GM18508 (cell line): ENCODE measurements at regions not wholly inside any gene's neighbourhood (a gene's known extent, or its start where the extent isn't known, plus 50 kb on each side); places are given as distances from the start of the nearest gene placed in this dataset.

Experiments used
- ATAC-seq: cut with Tn5 transposase; IDR thresholded peaks from one replicate; pipeline ENCODE4 v1.9.1; 2021; ENCODE audit warnings: moderate number of reproducible peaks; ENCODE audit not compliant: insufficient read depth, unreplicated experiment

GRCh38 chr9:26597542-26598149 is 295.0 kb downstream of the CAAP1 start:
- ATAC-seq = no peak

- ATAC-seq = no peak
Measured at GRCh38 chr9:26579056-26579455, 313.5 kb downstream of the CAAP1 start.

GRCh38 chr9:26574898-26575440 is 317.6 kb downstream of the CAAP1 start:
- no peak for ATAC-seq

GRCh38 chr9:26574256-26574655 is 318.3 kb downstream of the CAAP1 start:
- no peak for ATAC-seq

- ATAC-seq = no peak
Measured at GRCh38 chr9:26567976-26568375, 324.6 kb downstream of the CAAP1 start.

- no peak for ATAC-seq
Measured at GRCh38 chr9:26566141-26566540, 326.5 kb downstream of the CAAP1 start.

GRCh38 chr9:26565118-26565517 is 327.5 kb downstream of the CAAP1 start:
- no peak for ATAC-seq

- ATAC-seq = no peak
Measured at GRCh38 chr9:26562338-26562737, 330.3 kb downstream of the CAAP1 start.

GRCh38 chr9:26561928-26562327 is 330.7 kb downstream of the CAAP1 start:
- no peak for ATAC-seq

GRCh38 chr9:26559506-26559905 is 333.1 kb downstream of the CAAP1 start:
- ATAC-seq = no peak

- no peak for ATAC-seq
Measured at GRCh38 chr9:26551971-26552370, 340.6 kb downstream of the CAAP1 start.

GRCh38 chr9:26551451-26551850 is 341.2 kb downstream of the CAAP1 start:
- no peak for ATAC-seq

- ATAC-seq = no peak
Measured at GRCh38 chr9:26548781-26549290, 343.8 kb downstream of the CAAP1 start.

- no peak for ATAC-seq
Measured at GRCh38 chr9:26539867-26540493, 352.6 kb downstream of the CAAP1 start.

- no peak for ATAC-seq
Measured at GRCh38 chr9:26537211-26537610, 355.4 kb downstream of the CAAP1 start.

- no peak for ATAC-seq
Measured at GRCh38 chr9:26535151-26535550, 357.5 kb downstream of the CAAP1 start.

GRCh38 chr9:26530841-26531240 is 361.8 kb downstream of the CAAP1 start:
- ATAC-seq = no peak

- no peak for ATAC-seq
Measured at GRCh38 chr9:26527931-26528330, 364.7 kb downstream of the CAAP1 start.

GRCh38 chr9:26524267-26524666 is 368.3 kb downstream of the CAAP1 start:
- no peak for ATAC-seq

GRCh38 chr9:26523577-26523976 is 369.0 kb downstream of the CAAP1 start:
- ATAC-seq = no peak

GRCh38 chr9:26520141-26520540 is 372.5 kb downstream of the CAAP1 start:
- no peak for ATAC-seq
